Activated CD8-positive, alpha-beta T cell treated with anti-CD3 and anti-CD28 coated beads, Interleukin-2, amount 10 ng/mL, durations not matched to agents 7 days and 5 days (primary cell): ENCODE measurements at regions not wholly inside any gene's neighbourhood (a gene's known extent, or its start where the extent isn't known, plus 50 kb on each side); places are given as distances from the start of the nearest gene placed in this dataset.

Source experiments
- ATAC-seq: fragments of 150-1000 bp; cut with Tn5 transposase; one replicate; pipeline ENCODE4 v1.10.0; 2021; ENCODE audit warnings: moderate library complexity
- CTCF ChIA-PET: fragments of 350-600 bp; sonication (Branson Sonifier 250); formaldehyde crosslinking; loops from one replicate; lab custom pipeline; 2021; ENCODE audit warnings: antibody characterized with exemption; lab: Charles Lee
- POLR2A ChIA-PET: fragments of 350-600 bp; sonication (Branson Sonifier 250); formaldehyde crosslinking; loops from one replicate; lab custom pipeline; 2021; ENCODE audit warnings: antibody characterized with exemption; lab: Charles Lee
- DNase-seq: peaks from one replicate; pipeline ENCODE4 v3.0.0-alpha.2; 2020
- H3K27ac Mint-ChIP-seq: one replicate; pipeline ENCODE4 v1.8.0; 2021; ENCODE audit warnings: mild to moderate bottlenecking, mixed read lengths
- H3K27me3 Mint-ChIP-seq: one replicate; pipeline ENCODE4 v1.8.0; 2021; ENCODE audit warnings: low read depth, mixed read lengths
- H3K36me3 Mint-ChIP-seq: one replicate; pipeline ENCODE4 v1.8.0; 2021; ENCODE audit warnings: low read depth, mixed read lengths
- H3K4me1 Mint-ChIP-seq: one replicate; pipeline ENCODE4 v1.8.0; 2021; ENCODE audit warnings: low read depth, mixed read lengths
- H3K4me3 Mint-ChIP-seq: one replicate; pipeline ENCODE4 v1.8.0; 2021; ENCODE audit warnings: mild to moderate bottlenecking, mixed read lengths
- H3K9me3 Mint-ChIP-seq: one replicate; pipeline ENCODE4 v1.8.0; 2022; ENCODE audit warnings: mixed read lengths; ENCODE audit not compliant: insufficient read depth

GRCh38 chr14:22513066-22513812 lies 75.8 kb downstream of the DAD1 start:
- POLR2A ChIA-PET = interaction anchor here (0.7 to 28.1 kb wide), 10 partner anchors 9 to 775 kb away, joined by 3 to 904 read pairs (median 4); partner anchors contain the start of gene DAD1
- CTCF ChIA-PET = interaction anchor here (1.0 to 4.2 kb wide), 3 partner anchors 11 to 57 kb away, joined by 3 to 19 read pairs (median 9); no protein-coding TSS in a partner anchor
- no peak for DNase-seq
- Mint-ChIP-seq H3K27me3 (no peaks in the 10 kb centered on the region), H3K4me1 (peaks cover 84% of the 10 kb centered on the region), H3K36me3 (peaks cover 94% of the 10 kb centered on the region), H3K9me3 (no peaks in the 10 kb centered on the region), H3K4me3 (peak overlapping the region; percentile 84), H3K27ac (peak overlapping the region; percentile 97)
- no peak for ATAC-seq

GRCh38 chr14:22512106-22512814 lies 76.8 kb downstream of the DAD1 start:
- no peak for DNase-seq
- peak overlapping the region; percentile 84 for H3K4me3 Mint-ChIP-seq
- ATAC-seq = peak; percentile 5
- no peaks in the 10 kb centered on the region for H3K9me3 Mint-ChIP-seq
- ChIA-PET POLR2A (interaction anchor here (0.8 to 28.1 kb wide), 9 partner anchors 10 to 515 kb away, joined by 3 to 904 read pairs (median 5); partner anchors contain the start of gene DAD1), CTCF (interaction anchor here (1.4 to 4.7 kb wide), 6 partner anchors 9 to 515 kb away, joined by 3 to 21 read pairs (median 14); no protein-coding TSS in a partner anchor)
- peak overlapping the region; percentile 97 for H3K27ac Mint-ChIP-seq
- no peaks in the 10 kb centered on the region for H3K27me3 Mint-ChIP-seq
- peaks cover 93% of the 10 kb centered on the region for H3K36me3 Mint-ChIP-seq
- H3K4me1 Mint-ChIP-seq = peaks cover 81% of the 10 kb centered on the region

- CTCF ChIA-PET = interaction anchor here (0.6 to 4.7 kb wide), 10 partner anchors 10 to 591 kb away, joined by 3 to 21 read pairs (median 4); no protein-coding TSS in a partner anchor
- Mint-ChIP-seq H3K4me3 (peak overlapping the region; percentile 84), H3K36me3 (peaks cover 93% of the 10 kb centered on the region)
These were observed 78.4 kb downstream of the DAD1 start for GRCh38 chr14:22510527-22511110.

GRCh38 chr14:22509751-22510300 lies 79.2 kb downstream of the DAD1 start:
- ChIA-PET CTCF (interaction anchor here (0.5 to 4.7 kb wide), 13 partner anchors 9 to 591 kb away, joined by 3 to 21 read pairs (median 4); no protein-coding TSS in a partner anchor), POLR2A (interaction anchor here (1.0 to 28.1 kb wide), 12 partner anchors 4 to 868 kb away, joined by 3 to 904 read pairs (median 5); no protein-coding TSS in a partner anchor)
- H3K9me3 Mint-ChIP-seq = no peaks in the 10 kb centered on the region
- peaks cover 82% of the 10 kb centered on the region for H3K4me1 Mint-ChIP-seq
- DNase-seq = no peak
- peak overlapping the region; percentile 97 for H3K27ac Mint-ChIP-seq
- H3K27me3 Mint-ChIP-seq = no peaks in the 10 kb centered on the region
- peak overlapping the region; percentile 84 for H3K4me3 Mint-ChIP-seq
- ATAC-seq = peak; percentile 21
- peaks cover 92% of the 10 kb centered on the region for H3K36me3 Mint-ChIP-seq

More at GRCh38 chr14:22510527-22511110, 78.4 kb downstream of the DAD1 start:
- no peak for ATAC-seq
- no peak for DNase-seq
- Mint-ChIP-seq H3K27ac (peak overlapping the region; percentile 97), H3K27me3 (no peaks in the 10 kb centered on the region), H3K9me3 (no peaks in the 10 kb centered on the region), H3K4me1 (peaks cover 82% of the 10 kb centered on the region)
- POLR2A ChIA-PET = interaction anchor here (0.7 to 28.1 kb wide), 10 partner anchors 3 to 868 kb away, joined by 3 to 904 read pairs (median 6); no protein-coding TSS in a partner anchor

- H3K4me3 Mint-ChIP-seq = peak overlapping the region; percentile 84
- ChIA-PET POLR2A (interaction anchor here (1.0 to 28.1 kb wide), 15 partner anchors 5 to 867 kb away, joined by 3 to 904 read pairs (median 4); no protein-coding TSS in a partner anchor), CTCF (interaction anchor here (0.5 to 5.0 kb wide), 16 partner anchors 8 to 531 kb away, joined by 3 to 29 read pairs (median 4); no protein-coding TSS in a partner anchor)
- H3K27ac Mint-ChIP-seq = peak overlapping the region; percentile 97
- ATAC-seq (peak; percentile 5), DNase-seq (no peak)
- H3K27me3 Mint-ChIP-seq = no peaks in the 10 kb centered on the region
- peaks cover 82% of the 10 kb centered on the region for H3K4me1 Mint-ChIP-seq
- no peaks in the 10 kb centered on the region for H3K9me3 Mint-ChIP-seq
- H3K36me3 Mint-ChIP-seq = peaks cover 90% of the 10 kb centered on the region
These were observed 79.9 kb downstream of the DAD1 start for GRCh38 chr14:22509036-22509709.

- POLR2A ChIA-PET = interaction anchor here (0.7 to 28.1 kb wide), 12 partner anchors 5 to 501 kb away, joined by 3 to 904 read pairs (median 6); no protein-coding TSS in a partner anchor
- ATAC-seq (no peak), DNase-seq (no peak)
- no peaks in the 10 kb centered on the region for H3K9me3 Mint-ChIP-seq
- H3K4me3 Mint-ChIP-seq = peak overlapping the region; percentile 84
- peaks cover 90% of the 10 kb centered on the region for H3K36me3 Mint-ChIP-seq
- H3K27me3 Mint-ChIP-seq = no peaks in the 10 kb centered on the region
- CTCF ChIA-PET = interaction anchor here (0.8 to 5.0 kb wide), 13 partner anchors 8 to 530 kb away, joined by 3 to 29 read pairs (median 3); no protein-coding TSS in a partner anchor
- H3K27ac Mint-ChIP-seq = peak overlapping the region; percentile 97
- H3K4me1 Mint-ChIP-seq = peaks cover 82% of the 10 kb centered on the region
These were observed 80.4 kb downstream of the DAD1 start for GRCh38 chr14:22508662-22509035.

- ChIA-PET CTCF (interaction anchor here (0.7 to 5.0 kb wide), 10 partner anchors 8 to 530 kb away, joined by 3 to 29 read pairs (median 4); no protein-coding TSS in a partner anchor), POLR2A (interaction anchor here (0.7 to 28.1 kb wide), 13 partner anchors 6 to 529 kb away, joined by 3 to 904 read pairs (median 6); no protein-coding TSS in a partner anchor)
- Mint-ChIP-seq H3K27ac (peak overlapping the region; percentile 97), H3K9me3 (no peaks in the 10 kb centered on the region), H3K4me3 (peak overlapping the region; percentile 84), H3K4me1 (peaks cover 79% of the 10 kb centered on the region), H3K36me3 (peaks cover 89% of the 10 kb centered on the region), H3K27me3 (no peaks in the 10 kb centered on the region)
- no peak for ATAC-seq
- DNase-seq = no peak
These were observed 80.9 kb downstream of the DAD1 start for GRCh38 chr14:22508150-22508457.

- Mint-ChIP-seq H3K27ac (peak overlapping the region; percentile 97), H3K4me1 (peaks cover 70% of the 10 kb centered on the region), H3K36me3 (peaks cover 91% of the 10 kb centered on the region), H3K4me3 (peak overlapping the region; percentile 84), H3K9me3 (no peaks in the 10 kb centered on the region), H3K27me3 (no peaks in the 10 kb centered on the region)
- ATAC-seq = peak; percentile 23
- CTCF ChIA-PET = interaction anchor here (0.7 to 5.0 kb wide), 13 partner anchors 8 to 648 kb away, joined by 3 to 29 read pairs (median 4); no protein-coding TSS in a partner anchor
- DNase-seq = no peak
- POLR2A ChIA-PET = interaction anchor here (0.6 to 28.1 kb wide), 15 partner anchors 5 to 588 kb away, joined by 3 to 904 read pairs (median 5); no protein-coding TSS in a partner anchor
These were observed 82.2 kb downstream of the DAD1 start for GRCh38 chr14:22506778-22507351.

GRCh38 chr14:22506378-22506710 lies 82.7 kb downstream of the DAD1 start:
- ATAC-seq (no peak), DNase-seq (no peak)
- Mint-ChIP-seq H3K4me3 (peak overlapping the region; percentile 84), H3K36me3 (peaks cover 92% of the 10 kb centered on the region), H3K27ac (peak overlapping the region; percentile 97), H3K4me1 (peaks cover 65% of the 10 kb centered on the region), H3K27me3 (no peaks in the 10 kb centered on the region), H3K9me3 (no peaks in the 10 kb centered on the region)
- POLR2A ChIA-PET = interaction anchor here (1.1 to 28.1 kb wide), 10 partner anchors 5 to 509 kb away, joined by 4 to 904 read pairs (median 10); no protein-coding TSS in a partner anchor
- CTCF ChIA-PET = interaction anchor here (0.7 to 5.0 kb wide), 10 partner anchors 9 to 459 kb away, joined by 3 to 29 read pairs (median 4); no protein-coding TSS in a partner anchor
